HEK293 (cell line): ENCODE measurements at regions not wholly inside any gene's neighbourhood (a gene's known extent, or its start where the extent isn't known, plus 50 kb on each side); places are given as distances from the start of the nearest gene placed in this dataset.

Experiments used
- ATF2 ChIP-seq: fragments of 450-650 bp; formaldehyde crosslinking; IDR thresholded peaks from 2 replicates; pipeline ENCODE4 v1.5.1; 2016; ENCODE audit warnings: missing biosample characterization, missing genetic modification characterization, low read depth
- CTCF ChIP-seq: fragments of 450-650 bp; formaldehyde crosslinking; IDR thresholded peaks from 2 replicates; pipeline ENCODE4 v1.5.1; 2016; ENCODE audit warnings: missing biosample characterization, missing genetic modification characterization
- PRDM1 ChIP-seq: fragments of 450-650 bp; formaldehyde crosslinking; IDR thresholded peaks from 2 replicates; pipeline ENCODE4; 2016; ENCODE audit warnings: missing biosample characterization, missing genetic modification characterization
- REST ChIP-seq: fragments of 450-650 bp; formaldehyde crosslinking; IDR thresholded peaks from 2 replicates; pipeline ENCODE4 v1.5.1; 2016; ENCODE audit warnings: missing biosample characterization, missing genetic modification characterization
- ZNF558 ChIP-seq: fragments of 450-650 bp; formaldehyde crosslinking; IDR thresholded peaks from 2 replicates; pipeline ENCODE4 v1.5.1; 2016; ENCODE audit warnings: missing biosample characterization, missing genetic modification characterization
- ZSCAN4 ChIP-seq: fragments of 450-650 bp; formaldehyde crosslinking; IDR thresholded peaks from 2 replicates; pipeline ENCODE4 v1.5.1; 2017; ENCODE audit warnings: missing biosample characterization, missing genetic modification characterization

GRCh38 chr2:60246583-60246982 is 306.9 kb downstream of the BCL11A start:
- TF ChIP-seq PRDM1 (no peak), ZNF558 (no peak), CTCF (tag by site-specific recombination) (no peak), ZSCAN4 (no peak), ATF2 (tag by site-specific recombination) (no peak), REST (tag by site-specific recombination) (no peak)
